Astrocyte of the cerebellum (primary cell): ENCODE measurements at regions not wholly inside any gene's neighbourhood (a gene's known extent, or its start where the extent isn't known, plus 50 kb on each side); places are given as distances from the start of the nearest gene placed in this dataset.

ENCODE experiments used
- DNase-seq: peaks from one replicate; pipeline ENCODE4 v3.0.0-alpha.2; 2011; ENCODE audit warnings: low read depth
- H3K4me3 ChIP-seq: 2 replicates; pipeline ENCODE4 v1.5.1; 2011; ENCODE audit warnings: mild to moderate bottlenecking, low read depth, low read length, moderate library complexity
- in situ Hi-C: cut with HindIII; loops from 2 replicates; pipeline ENCODE4 v1.10.0; 2017; ENCODE audit warnings: low sequenced_read_pairs
- TF ChIP-seq, protein P1 (sequence below): IDR thresholded peaks from 2 replicates; pipeline ENCODE4 v1.5.1; 2012; ENCODE audit warnings: low read length, low read depth, moderate library complexity, mild to moderate bottlenecking; ENCODE audit errors: missing control alignments

DNA sequence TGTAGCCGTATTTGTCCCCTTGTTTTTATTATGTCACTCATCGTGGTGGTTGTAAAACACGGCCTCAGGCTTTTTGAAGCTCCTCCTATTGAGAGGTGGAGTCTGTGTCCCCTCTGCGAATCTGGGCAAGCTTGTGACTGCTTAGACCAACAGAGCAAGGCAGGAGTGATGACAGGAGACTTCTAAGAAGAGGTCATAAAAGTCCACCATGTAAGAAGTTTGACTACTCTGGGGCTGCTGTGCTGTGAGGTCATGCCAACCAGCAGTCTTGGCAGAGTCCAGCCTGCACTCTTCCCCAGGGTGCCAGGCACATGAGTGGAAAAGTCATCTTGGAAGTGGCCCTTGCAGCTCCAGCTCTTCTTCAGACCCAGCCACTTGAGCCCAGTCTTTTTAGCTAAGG lies 83.8 kb upstream of the SPTBN1 start:
- TF ChIP-seq, protein P1, sequence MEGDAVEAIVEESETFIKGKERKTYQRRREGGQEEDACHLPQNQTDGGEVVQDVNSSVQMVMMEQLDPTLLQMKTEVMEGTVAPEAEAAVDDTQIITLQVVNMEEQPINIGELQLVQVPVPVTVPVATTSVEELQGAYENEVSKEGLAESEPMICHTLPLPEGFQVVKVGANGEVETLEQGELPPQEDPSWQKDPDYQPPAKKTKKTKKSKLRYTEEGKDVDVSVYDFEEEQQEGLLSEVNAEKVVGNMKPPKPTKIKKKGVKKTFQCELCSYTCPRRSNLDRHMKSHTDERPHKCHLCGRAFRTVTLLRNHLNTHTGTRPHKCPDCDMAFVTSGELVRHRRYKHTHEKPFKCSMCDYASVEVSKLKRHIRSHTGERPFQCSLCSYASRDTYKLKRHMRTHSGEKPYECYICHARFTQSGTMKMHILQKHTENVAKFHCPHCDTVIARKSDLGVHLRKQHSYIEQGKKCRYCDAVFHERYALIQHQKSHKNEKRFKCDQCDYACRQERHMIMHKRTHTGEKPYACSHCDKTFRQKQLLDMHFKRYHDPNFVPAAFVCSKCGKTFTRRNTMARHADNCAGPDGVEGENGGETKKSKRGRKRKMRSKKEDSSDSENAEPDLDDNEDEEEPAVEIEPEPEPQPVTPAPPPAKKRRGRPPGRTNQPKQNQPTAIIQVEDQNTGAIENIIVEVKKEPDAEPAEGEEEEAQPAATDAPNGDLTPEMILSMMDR, result no peak
- no peak overlapping the region for H3K4me3 ChIP-seq
- DNase-seq, result no peak
- in situ Hi-C loops, result no loop called here

DNA sequence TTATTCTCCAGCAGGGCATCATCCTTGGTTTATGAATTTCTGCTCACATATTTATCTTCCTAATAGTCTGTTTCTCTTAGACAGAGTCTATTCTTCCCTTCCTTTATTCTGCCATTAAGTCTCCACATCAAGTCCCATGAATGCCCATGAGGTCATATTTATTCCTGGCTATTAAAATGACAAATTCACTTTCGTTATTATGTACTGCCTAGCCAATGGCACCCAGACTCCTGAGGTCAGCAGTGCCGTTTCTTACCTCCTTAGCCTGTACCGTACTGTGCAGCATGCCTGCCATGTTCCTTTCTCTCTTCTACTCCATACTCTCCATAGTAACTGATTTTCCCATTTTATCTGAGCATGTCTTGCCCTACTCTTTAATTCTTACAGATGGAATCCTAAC lies 82.3 kb upstream of the SPTBN1 start:
- no peak for DNase-seq
- in situ Hi-C loops, result no loop called here

DNA sequence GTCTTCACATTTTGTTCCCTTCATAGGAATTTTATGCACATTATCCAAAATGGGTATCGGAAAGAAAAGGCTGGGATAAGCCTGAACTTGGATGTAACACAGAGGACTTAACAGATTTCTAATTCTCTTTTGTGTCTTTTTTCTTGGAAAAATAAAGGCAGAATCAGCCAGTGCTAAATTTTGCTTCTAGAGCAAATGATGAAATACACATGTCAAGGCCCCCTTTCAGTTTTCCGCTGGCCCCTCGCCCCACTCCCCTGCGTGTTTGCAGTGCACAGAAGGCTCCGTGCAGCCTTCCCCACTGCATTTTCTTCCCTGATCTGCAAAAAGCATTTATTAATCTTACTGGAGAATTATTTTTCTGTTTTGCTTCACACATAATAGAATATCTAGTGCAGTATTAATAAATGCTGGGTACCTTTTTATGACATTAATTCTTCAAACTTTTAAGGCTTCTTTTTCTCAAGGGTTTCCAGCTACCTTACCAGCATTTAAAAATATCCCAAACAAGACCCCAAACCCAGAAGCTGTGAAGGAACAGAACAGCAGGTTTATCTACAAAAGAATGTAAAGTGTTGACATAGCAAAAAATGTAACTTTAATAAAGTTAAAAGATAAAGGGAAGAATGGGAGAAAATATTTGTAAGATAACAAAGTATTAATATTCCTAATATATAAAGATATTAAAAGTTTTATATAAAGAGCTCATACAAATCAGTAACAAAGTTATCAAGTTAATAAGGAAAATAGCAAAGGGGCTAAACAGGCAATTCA lies 81.3 kb upstream of the SPTBN1 start:
- no peak overlapping the region for H3K4me3 ChIP-seq
- no peak for DNase-seq
- TF ChIP-seq, protein P1, result no peak
- in situ Hi-C loops, result no loop called here

More for the DNA sequence above, 82.3 kb upstream of the SPTBN1 start:
- TF ChIP-seq, protein P1, result no peak
- no peak overlapping the region for H3K4me3 ChIP-seq

DNA sequence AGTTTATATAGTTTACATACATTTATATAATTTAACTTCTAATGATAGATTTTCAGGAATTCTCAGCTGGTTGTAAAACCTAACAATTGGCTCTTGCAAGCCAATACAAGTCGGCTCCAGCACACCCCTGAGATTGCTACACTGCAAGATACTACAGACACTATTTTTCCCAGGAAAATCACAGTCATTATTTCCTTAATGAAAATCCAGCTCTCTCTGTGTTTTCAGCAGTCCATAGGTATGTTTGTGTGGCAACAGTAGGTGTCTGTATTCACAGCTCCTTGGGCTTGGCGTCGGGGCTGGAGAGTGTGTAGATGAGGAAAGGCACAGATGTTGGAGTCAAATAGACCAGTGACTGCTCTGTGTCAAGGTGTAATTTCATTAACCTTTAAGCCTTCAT lies 78.7 kb upstream of the SPTBN1 start:
- TF ChIP-seq, protein P1, result no peak
- no peak overlapping the region for H3K4me3 ChIP-seq
- no peak for DNase-seq
- in situ Hi-C loops, result no loop called here

DNA sequence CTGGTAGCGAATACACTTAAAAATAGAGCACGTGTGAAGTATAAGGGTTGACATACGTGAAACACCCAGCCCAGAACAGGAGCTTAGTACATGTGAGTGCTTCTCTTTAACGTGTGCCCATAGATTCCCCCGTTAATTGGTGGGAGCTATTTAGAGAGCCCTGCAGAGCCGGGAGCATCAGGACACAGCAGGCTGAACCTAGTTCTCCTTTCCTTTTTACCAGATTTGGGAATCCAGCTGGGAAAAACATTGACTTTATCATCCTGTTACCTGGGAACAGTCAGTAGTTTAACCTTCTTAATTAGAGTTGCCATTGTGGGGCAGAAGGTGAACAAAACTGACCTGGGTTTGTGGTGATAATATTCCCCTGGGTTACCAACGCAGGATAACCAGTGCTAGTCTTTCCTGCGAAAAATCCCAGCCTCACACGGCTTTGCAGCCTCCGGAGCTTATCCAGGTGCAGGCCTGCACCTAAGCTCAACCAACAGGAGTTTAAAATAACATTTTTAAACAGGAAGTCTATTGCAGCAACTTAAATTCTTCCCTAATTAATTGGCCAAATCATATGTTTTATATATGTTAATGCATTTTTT lies 78.1 kb upstream of the SPTBN1 start:
- TF ChIP-seq, protein P1, result no peak
- H3K4me3 ChIP-seq, result no peak overlapping the region
- in situ Hi-C loops, result no loop called here
- DNase-seq, result no peak

DNA sequence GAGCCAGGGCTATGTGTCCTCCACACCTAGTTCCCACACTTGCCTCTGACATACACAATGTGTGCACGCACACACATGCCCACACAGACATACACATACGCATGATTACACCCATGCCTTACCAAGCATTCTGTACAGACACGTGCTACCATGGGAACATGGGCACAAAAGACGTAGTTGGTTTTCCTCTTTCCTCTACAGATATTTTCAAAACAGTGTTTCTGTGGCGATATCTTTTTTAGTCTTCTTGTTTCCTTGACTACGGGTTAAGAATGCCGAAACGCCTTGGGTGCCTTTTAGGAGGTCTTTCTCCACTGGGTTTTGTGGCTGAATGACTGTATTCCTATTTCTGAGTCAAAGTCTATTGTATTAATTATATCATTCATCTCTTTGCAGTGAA lies 75.5 kb upstream of the SPTBN1 start:
- TF ChIP-seq, protein P1, result no peak
- no peak overlapping the region for H3K4me3 ChIP-seq
- DNase-seq, result no peak
- in situ Hi-C loops, result no loop called here
